HepG2 (cell line): ENCODE measurements at regions not wholly inside any gene's neighbourhood (a gene's known extent, or its start where the extent isn't known, plus 50 kb on each side); places are given as distances from the start of the nearest gene placed in this dataset.
A peak's percentile ranks its signal among the peaks of the same experiment; 100 is the strongest.

Experiments
- ATAC-seq: fragments of 200-7000 bp; cut with Tn5 transposase; 3 replicates; pipeline ENCODE4 v1.9.1; 2020; ENCODE audit warnings: mild to moderate bottlenecking, moderate library complexity
- BruUV-seq: library from RNA; stranded (reverse); fragments of 400-500 nt; replicated peaks from 2 replicates; lab custom pipeline; 2021; lab: Mats Ljungman, UMichigan
- CTCF ChIA-PET: fragments of 300-600 bp; formaldehyde crosslinking; extraction: SDS; loops from one replicate; lab custom pipeline; 2021; ENCODE audit warnings: low total read pairs, inconsistent platforms, low intra/inter-chr PET ratio; lab: Yijun Ruan, JAX
- POLR2A ChIA-PET: fragments of 350-600 bp; sonication (Branson Sonifier 250); formaldehyde crosslinking; loops from one replicate; lab custom pipeline; 2020; ENCODE audit warnings: antibody characterized with exemption, inconsistent platforms; lab: Yijun Ruan, JAX
- DNase-seq: peaks from one replicate; pipeline ENCODE4 v3.0.0-alpha.2; 2015; ENCODE audit warnings: low spot score
- FAIRE-seq: peaks from 3 replicates; lab custom pipeline; 2011; peaks lifted over from hg19 to GRCh38; lab: Jason Lieb, UNC
- H2AFZ ChIP-seq: one replicate; pipeline ENCODE4 v1.6.1; 2011; ENCODE audit warnings: low read length, inconsistent platforms
- H3K27ac ChIP-seq: fragments of 300-600 bp; 3 replicates; pipeline ENCODE4 v1.8.0; 2011; ENCODE audit warnings: mixed run types, mild to moderate bottlenecking, mixed read lengths, low read length, inconsistent platforms; ENCODE audit not compliant: insufficient read depth; ENCODE audit errors: extremely low read length
- H3K27me3 ChIP-seq, 2 experiments: fragments of 200-600 bp in 1 of 2; 2 replicates in 1 of 2; 3 replicates in 1 of 2; pipeline versions ENCODE4 v1.6.0 to v1.8.0; 2011; ENCODE audit warnings: low read length in 2 of 2, mild to moderate bottlenecking in 2 of 2, moderate library complexity in 2 of 2, inconsistent platforms in 1 of 2; ENCODE audit not compliant: insufficient read depth in 2 of 2, control insufficient read depth in 1 of 2
- H3K36me3 ChIP-seq, 2 experiments: fragments of 200-600 bp in 1 of 2; replicated peaks in 1 of 2; 2 replicates in 1 of 2; 3 replicates in 1 of 2; pipeline versions ENCODE4 v1.5.1 to v1.8.0; 2011; ENCODE audit warnings: low read length in 2 of 2, inconsistent platforms in 1 of 2; ENCODE audit not compliant: insufficient read depth in 2 of 2, control insufficient read depth in 1 of 2
- H3K4me1 ChIP-seq: 2 replicates; pipeline ENCODE4 v1.5.1; 2012; ENCODE audit warnings: low read length, inconsistent platforms; ENCODE audit not compliant: insufficient read depth
- H3K4me2 ChIP-seq: 2 replicates; pipeline ENCODE4 v1.6.0; 2011; ENCODE audit warnings: low read depth, low read length, inconsistent platforms
- H3K4me3 ChIP-seq, 3 experiments: fragments of 200-600 bp in 1 of 3; sonication (generic), shearing (Covaris generic) in 1 of 3; replicated peaks in 1 of 3; 2 replicates each; pipeline ENCODE4 v1.5.1; 2011 to 2016; ENCODE audit warnings: low read length in 3 of 3, inconsistent platforms in 2 of 3, low read depth in 2 of 3, mild to moderate bottlenecking in 2 of 3, control low read depth in 1 of 3, mixed read lengths in 1 of 3; ENCODE audit not compliant: insufficient read depth in 1 of 3
- H3K79me2 ChIP-seq: one replicate; pipeline ENCODE4 v1.6.1; 2011; ENCODE audit warnings: low read length, inconsistent platforms; ENCODE audit not compliant: insufficient read depth
- H3K9ac ChIP-seq: 2 replicates; pipeline ENCODE4 v1.6.0; 2011; ENCODE audit warnings: mild to moderate bottlenecking, low read depth, low read length, inconsistent platforms; ENCODE audit not compliant: insufficient read depth
- H3K9me3 ChIP-seq: 2 replicates; pipeline ENCODE4 v1.5.1; 2012; ENCODE audit warnings: mild to moderate bottlenecking, low read length
- H4K20me1 ChIP-seq: 2 replicates; pipeline ENCODE4 v1.6.0; 2011; ENCODE audit warnings: inconsistent platforms, mild to moderate bottlenecking, low read length, moderate library complexity; ENCODE audit not compliant: insufficient read depth
- MED13 ChIP-seq: sonication (generic); formaldehyde crosslinking; IDR thresholded peaks from 2 replicates; pipeline ENCODE4 v1.5.0; 2020; ENCODE audit warnings: missing genetic modification reagents
- NFE2L2 ChIP-seq: fragments of 150-350 bp; IDR thresholded peaks from 2 replicates; pipeline ENCODE4 v1.6.1; 2014; ENCODE audit warnings: low read length
- ZFP36L2 ChIP-seq: sonication (generic); formaldehyde crosslinking; IDR thresholded peaks from 2 replicates; pipeline ENCODE4 v1.4.0; 2020; ENCODE audit warnings: missing genetic modification reagents
- in situ Hi-C: cut with HindIII; loops from 2 replicates; pipeline ENCODE4 v1.10.0; 2017; ENCODE audit warnings: low pct_unique_long_range_greater_than_20kb; ENCODE audit not compliant: extremely low pct_ligation_motif_present
- intact Hi-C: fragments of 100-400 bp; cut with micrococcal nuclease; formaldehyde crosslinking; loops from one replicate; pipeline ENCODE4 v1.10.0; 2022; ENCODE audit not compliant: unreplicated experiment
- TF ChIP-seq, protein P1 (sequence below), 2 experiments: sonication (generic) in 1 of 2; formaldehyde crosslinking in 1 of 2; IDR thresholded peaks; 2 replicates each; pipeline versions ENCODE4 v1.6.1 to v1.9.0; 2014 to 2022; ENCODE audit warnings: antibody characterized with exemption in 1 of 2, borderline replicate concordance in 1 of 2, inconsistent platforms in 1 of 2, low read depth in 1 of 2, missing genetic modification reagents in 1 of 2
- TF ChIP-seq, protein P2 (sequence below): IDR thresholded peaks from 2 replicates; pipeline ENCODE4 v1.6.1; 2016; ENCODE audit warnings: missing compliant biosample characterization, missing genetic modification reagents, borderline replicate concordance

DNA sequence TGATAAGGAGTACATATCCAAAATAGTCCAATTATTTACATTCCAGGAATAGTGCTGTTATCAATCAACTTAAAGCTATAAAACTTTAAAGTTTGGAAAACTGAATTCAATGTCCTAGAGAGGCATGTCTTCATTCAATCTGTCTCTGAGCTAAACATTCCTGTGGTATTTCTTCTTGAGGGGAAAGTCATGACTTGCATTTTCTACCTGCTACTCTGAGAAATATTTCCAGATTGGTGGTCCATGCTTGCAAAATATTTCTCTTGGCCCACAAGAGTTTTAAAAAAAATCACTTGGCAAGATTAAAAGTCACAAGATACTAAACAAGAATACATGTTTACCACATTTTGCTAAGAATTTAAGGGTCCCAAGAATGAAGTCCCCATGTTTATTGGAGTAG, 63.6 kb upstream of the HGF start:
- ATAC-seq: no peak
- Histone ChIP-seq H4K20me1 (no peaks in the 10 kb centered on the region), H3K9ac (no peak overlapping the region), H3K27me3 (no peaks in the 10 kb centered on the region), H2AFZ (no peak overlapping the region), H3K79me2 (no peaks in the 10 kb centered on the region), H3K9me3 (peaks cover 20% of the 10 kb centered on the region), H3K4me2 (no peak overlapping the region), H3K36me3 (no peaks in the 10 kb centered on the region), H3K27ac (no peak overlapping the region), H3K4me3 (no peak overlapping the region), H3K4me1 (no peaks in the 10 kb centered on the region)
- TF ChIP-seq, protein P1, sequence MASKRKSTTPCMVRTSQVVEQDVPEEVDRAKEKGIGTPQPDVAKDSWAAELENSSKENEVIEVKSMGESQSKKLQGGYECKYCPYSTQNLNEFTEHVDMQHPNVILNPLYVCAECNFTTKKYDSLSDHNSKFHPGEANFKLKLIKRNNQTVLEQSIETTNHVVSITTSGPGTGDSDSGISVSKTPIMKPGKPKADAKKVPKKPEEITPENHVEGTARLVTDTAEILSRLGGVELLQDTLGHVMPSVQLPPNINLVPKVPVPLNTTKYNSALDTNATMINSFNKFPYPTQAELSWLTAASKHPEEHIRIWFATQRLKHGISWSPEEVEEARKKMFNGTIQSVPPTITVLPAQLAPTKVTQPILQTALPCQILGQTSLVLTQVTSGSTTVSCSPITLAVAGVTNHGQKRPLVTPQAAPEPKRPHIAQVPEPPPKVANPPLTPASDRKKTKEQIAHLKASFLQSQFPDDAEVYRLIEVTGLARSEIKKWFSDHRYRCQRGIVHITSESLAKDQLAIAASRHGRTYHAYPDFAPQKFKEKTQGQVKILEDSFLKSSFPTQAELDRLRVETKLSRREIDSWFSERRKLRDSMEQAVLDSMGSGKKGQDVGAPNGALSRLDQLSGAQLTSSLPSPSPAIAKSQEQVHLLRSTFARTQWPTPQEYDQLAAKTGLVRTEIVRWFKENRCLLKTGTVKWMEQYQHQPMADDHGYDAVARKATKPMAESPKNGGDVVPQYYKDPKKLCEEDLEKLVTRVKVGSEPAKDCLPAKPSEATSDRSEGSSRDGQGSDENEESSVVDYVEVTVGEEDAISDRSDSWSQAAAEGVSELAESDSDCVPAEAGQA (IDR thresholded peaks at IDR 0.05; ENCODE audit: low read depth): no peak
- TF ChIP-seq, protein P1 (CRISPR knock-in tag; IDR thresholded peaks at IDR 0.05; ENCODE audit: borderline replicate concordance): no peak
- TF ChIP-seq NFE2L2: peak; percentile 75
- no peak for TF ChIP-seq ZFP36L2 (CRISPR knock-in tag)
- TF ChIP-seq MED13: no peak
- TF ChIP-seq, protein P2, sequence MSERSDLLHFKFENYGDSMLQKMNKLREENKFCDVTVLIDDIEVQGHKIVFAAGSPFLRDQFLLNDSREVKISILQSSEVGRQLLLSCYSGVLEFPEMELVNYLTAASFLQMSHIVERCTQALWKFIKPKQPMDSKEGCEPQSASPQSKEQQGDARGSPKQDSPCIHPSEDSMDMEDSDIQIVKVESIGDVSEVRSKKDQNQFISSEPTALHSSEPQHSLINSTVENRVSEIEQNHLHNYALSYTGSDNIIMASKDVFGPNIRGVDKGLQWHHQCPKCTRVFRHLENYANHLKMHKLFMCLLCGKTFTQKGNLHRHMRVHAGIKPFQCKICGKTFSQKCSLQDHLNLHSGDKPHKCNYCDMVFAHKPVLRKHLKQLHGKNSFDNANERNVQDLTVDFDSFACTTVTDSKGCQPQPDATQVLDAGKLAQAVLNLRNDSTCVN (CRISPR knock-in tag): no peak
- no peak for DNase-seq
- no TSS peak for BruUV-seq
- ChIA-PET POLR2A (no interaction called here), CTCF (no interaction called here)
- no peak for FAIRE-seq
- in situ Hi-C loops (no loop called here), intact Hi-C loops (no loop called here)
